ENCODE measurements at regions not wholly inside any gene's neighbourhood (a gene's known extent, or its start where the extent isn't known, plus 50 kb on each side); places are given as distances from the start of the nearest gene placed in this dataset.

DNA sequence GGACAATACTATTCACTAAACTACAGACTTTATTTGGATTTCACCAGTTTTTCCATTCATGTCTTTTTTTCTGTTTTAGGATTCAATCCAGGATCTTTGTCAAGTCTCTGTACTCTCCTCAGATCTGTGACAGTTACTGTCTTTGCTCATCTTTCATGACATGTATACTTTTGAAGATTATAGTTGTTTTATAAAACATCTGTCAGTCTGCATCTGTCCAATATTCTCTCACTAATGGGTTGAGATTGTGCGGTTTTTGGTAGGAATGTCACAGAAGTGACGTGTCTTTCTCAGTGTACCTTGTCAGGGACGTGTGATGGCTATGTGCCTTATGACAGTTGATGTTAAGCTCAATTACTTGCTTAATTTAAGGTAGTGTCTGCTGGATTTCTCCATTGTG, 124.9 kb upstream of the TPK1 start:
- TF ChIP-seq ARNT (IDR thresholded peaks at IDR 0.05), result no peak
- no peak for TF ChIP-seq ZNF384 (IDR thresholded peaks at IDR 0.05)
- no peak for TF ChIP-seq FOXK2 (IDR thresholded peaks at IDR 0.05)
- no peak for TF ChIP-seq BHLHE40 (IDR thresholded peaks at IDR 0.05; ENCODE audit: borderline replicate concordance)
- no peak for TF ChIP-seq SP1 (IDR thresholded peaks at IDR 0.05)
- TF ChIP-seq SUZ12 (IDR thresholded peaks at IDR 0.05), result no peak
